ENCODE measurements at regions not wholly inside any gene's neighbourhood (a gene's known extent, or its start where the extent isn't known, plus 50 kb on each side); places are given as distances from the start of the nearest gene placed in this dataset.
"Not testable (repeated sequence)": the region's sequence is repeated elsewhere in the genome, so short reads cannot be mapped to it uniquely, and the experiment has no call there.

- peak; percentile 24 for DNase-seq (ENCODE audit: low spot score)
Measured at GRCh38 chr9:86614871-86615849, 260.9 kb upstream of the TUT7 start.

- DNase-seq (ENCODE audit: low spot score) = no peak
Measured at GRCh38 chr9:86613943-86614342, 259.7 kb upstream of the TUT7 start.

GRCh38 chr9:86611534-86611933 is 257.3 kb upstream of the TUT7 start:
- not testable (repeated sequence) for DNase-seq (ENCODE audit: low spot score)

GRCh38 chr9:86605303-86605702 is 251.1 kb upstream of the TUT7 start:
- no peak for DNase-seq (ENCODE audit: low spot score)

GRCh38 chr9:86604741-86605140 is 250.5 kb upstream of the TUT7 start:
- no peak for DNase-seq (ENCODE audit: low spot score)

- DNase-seq (ENCODE audit: low spot score) = no peak
Measured at GRCh38 chr9:86602715-86603114, 248.5 kb upstream of the TUT7 start.

GRCh38 chr9:86601697-86602096 is 247.5 kb upstream of the TUT7 start:
- no peak for DNase-seq (ENCODE audit: low spot score)

- DNase-seq (ENCODE audit: low spot score) = no peak
Measured at GRCh38 chr9:86600977-86601376, 246.8 kb upstream of the TUT7 start.

GRCh38 chr9:86600291-86600690 is 246.1 kb upstream of the TUT7 start:
- DNase-seq (ENCODE audit: low spot score) = peak; percentile 16

- no peak for DNase-seq (ENCODE audit: low spot score)
Measured at GRCh38 chr9:86599561-86599960, 245.4 kb upstream of the TUT7 start.

- DNase-seq (ENCODE audit: low spot score) = no peak
Measured at GRCh38 chr9:86598411-86599239, 244.4 kb upstream of the TUT7 start.

GRCh38 chr9:86594724-86595123 is 240.5 kb upstream of the TUT7 start:
- no peak for DNase-seq (ENCODE audit: low spot score)

GRCh38 chr9:86591472-86591871 is 237.3 kb upstream of the TUT7 start:
- no peak for DNase-seq (ENCODE audit: low spot score)

- DNase-seq (ENCODE audit: low spot score) = no peak
Measured at GRCh38 chr9:86589730-86590129, 235.5 kb upstream of the TUT7 start.

- no peak for DNase-seq (ENCODE audit: low spot score)
Measured at GRCh38 chr9:86589273-86589672, 235.1 kb upstream of the TUT7 start.

GRCh38 chr9:86586144-86586494 is 231.9 kb upstream of the TUT7 start:
- no peak for DNase-seq (ENCODE audit: low spot score)

- no peak for DNase-seq (ENCODE audit: low spot score)
Measured at GRCh38 chr9:86585422-86586143, 231.4 kb upstream of the TUT7 start.

GRCh38 chr9:86580688-86581087 is 226.5 kb upstream of the TUT7 start:
- DNase-seq (ENCODE audit: low spot score) = no peak

GRCh38 chr9:86578722-86579121 is 224.5 kb upstream of the TUT7 start:
- no peak for DNase-seq (ENCODE audit: low spot score)

- no peak for DNase-seq (ENCODE audit: low spot score)
Measured at GRCh38 chr9:86577420-86578333, 223.5 kb upstream of the TUT7 start.
